ENCODE measurements at regions not wholly inside any gene's neighbourhood (a gene's known extent, or its start where the extent isn't known, plus 50 kb on each side); places are given as distances from the start of the nearest gene placed in this dataset.
A peak's percentile ranks its signal among the peaks of the same experiment; 100 is the strongest.
"Not testable (repeated sequence)": the region's sequence is repeated elsewhere in the genome, so short reads cannot be mapped to it uniquely, and the experiment has no call there.

GRCh38 chr2:189304360-189304759, 124.8 kb upstream of the COL5A2 start:
- DNase-seq (ENCODE audit: low spot score): no peak
- intact Hi-C loops (cut with DNase I): loop anchor here in 1 of 2 donors (1.0 kb wide), 1 partner anchor 22 kb away; no protein-coding TSS in a partner anchor

- intact Hi-C loops (cut with DNase I): no loop called here
- no peak for DNase-seq (ENCODE audit: low spot score)
These were observed 125.9 kb upstream of the COL5A2 start for GRCh38 chr2:189305291-189305943.

GRCh38 chr2:189306525-189306924, 127.0 kb upstream of the COL5A2 start:
- intact Hi-C loops (cut with DNase I): no loop called here
- DNase-seq (ENCODE audit: low spot score): no peak

- DNase-seq (ENCODE audit: low spot score): no peak
- intact Hi-C loops (cut with DNase I): no loop called here
These were observed 128.7 kb upstream of the COL5A2 start for GRCh38 chr2:189308056-189308790.

- no peak for DNase-seq (ENCODE audit: low spot score)
- intact Hi-C loops (cut with DNase I): no loop called here
These were observed 129.8 kb upstream of the COL5A2 start for GRCh38 chr2:189309331-189309730.

GRCh38 chr2:189312211-189312610, 129.1 kb upstream of the WDR75 start:
- no peak for DNase-seq (ENCODE audit: low spot score)
- intact Hi-C loops (cut with DNase I): no loop called here

- DNase-seq (ENCODE audit: low spot score): no peak
- intact Hi-C loops (cut with DNase I): no loop called here
These were observed 128.6 kb upstream of the WDR75 start for GRCh38 chr2:189312643-189313042.

- no peak for DNase-seq (ENCODE audit: low spot score)
- intact Hi-C loops (cut with DNase I): no loop called here
These were observed 122.5 kb upstream of the WDR75 start for GRCh38 chr2:189318761-189319160.

- peak; percentile 80 for DNase-seq (ENCODE audit: low spot score)
- intact Hi-C loops (cut with DNase I): not testable (repeated sequence)
These were observed 121.8 kb upstream of the WDR75 start for GRCh38 chr2:189319424-189319823.

- DNase-seq (ENCODE audit: low spot score): no peak
These were observed 113.1 kb upstream of the WDR75 start for GRCh38 chr2:189327879-189328847.

GRCh38 chr2:189328848-189329245, 112.4 kb upstream of the WDR75 start:
- DNase-seq (ENCODE audit: low spot score): no peak
- intact Hi-C loops (cut with DNase I): no loop called here

More at GRCh38 chr2:189327879-189328847, 113.1 kb upstream of the WDR75 start:
- intact Hi-C loops (cut with DNase I): no loop called here

GRCh38 chr2:189336276-189336975, 104.8 kb upstream of the WDR75 start:
- DNase-seq (ENCODE audit: low spot score): no peak
- intact Hi-C loops (cut with DNase I): no loop called here

GRCh38 chr2:189337656-189338055, 103.6 kb upstream of the WDR75 start:
- DNase-seq (ENCODE audit: low spot score): no peak
- intact Hi-C loops (cut with DNase I): no loop called here

GRCh38 chr2:189338115-189338514, 103.2 kb upstream of the WDR75 start:
- intact Hi-C loops (cut with DNase I): no loop called here
- DNase-seq (ENCODE audit: low spot score): no peak

GRCh38 chr2:189341077-189341476, 100.2 kb upstream of the WDR75 start:
- intact Hi-C loops (cut with DNase I): no loop called here
- no peak for DNase-seq (ENCODE audit: low spot score)

GRCh38 chr2:189344043-189344442, 97.2 kb upstream of the WDR75 start:
- intact Hi-C loops (cut with DNase I): no loop called here
- no peak for DNase-seq (ENCODE audit: low spot score)

GRCh38 chr2:189347540-189347939, 93.7 kb upstream of the WDR75 start:
- no peak for DNase-seq (ENCODE audit: low spot score)
- intact Hi-C loops (cut with DNase I): no loop called here

GRCh38 chr2:189348369-189348768, 92.9 kb upstream of the WDR75 start:
- intact Hi-C loops (cut with DNase I): no loop called here

GRCh38 chr2:189350540-189351209, 90.6 kb upstream of the WDR75 start:
- intact Hi-C loops (cut with DNase I): loop anchor here in 1 of 2 donors (5.0 kb wide), 1 partner anchor 828 kb away; no protein-coding TSS in a partner anchor
- no peak for DNase-seq (ENCODE audit: low spot score)

More at GRCh38 chr2:189348369-189348768, 92.9 kb upstream of the WDR75 start:
- no peak for DNase-seq (ENCODE audit: low spot score)
